Spleen (tissue), 7 donors: ENCODE measurements at regions not wholly inside any gene's neighbourhood (a gene's known extent, or its start where the extent isn't known, plus 50 kb on each side); places are given as distances from the start of the nearest gene placed in this dataset.

ENCODE experiments used
- POLR2AphosphoS5 ChIP-seq, 3 donors: sonication (generic); formaldehyde crosslinking; IDR thresholded peaks; one replicate each; pipeline ENCODE4 v1.5.1; 2017; ENCODE audit warnings: antibody characterized with exemption in 3 of 3
- TF ChIP-seq, protein P1 (sequence below), 11 experiments: fragments of 200-600 bp in 7 of 11; fragments of 450-650 bp in 4 of 11; sonication (generic) in 4 of 11; IDR thresholded peaks in 8 of 11; conservative IDR thresholded peaks in 3 of 11; 1 replicate in 7 of 11; 2 replicates in 4 of 11; pipeline versions ENCODE4 v1.4.0 to v1.8.0; 2016 to 2021; ENCODE audit warnings: antibody characterized with exemption in 11 of 11, inconsistent platforms in 4 of 11, mild to moderate bottlenecking in 1 of 11
- donor health status: DM: no; HTN: no; CAD: no; lungs with moderate emphysema.
- donor health status: DM: no; HTN: no; CAD: no.
- donor health status: DM: no; HTN: no; CAD: no.

DNA sequence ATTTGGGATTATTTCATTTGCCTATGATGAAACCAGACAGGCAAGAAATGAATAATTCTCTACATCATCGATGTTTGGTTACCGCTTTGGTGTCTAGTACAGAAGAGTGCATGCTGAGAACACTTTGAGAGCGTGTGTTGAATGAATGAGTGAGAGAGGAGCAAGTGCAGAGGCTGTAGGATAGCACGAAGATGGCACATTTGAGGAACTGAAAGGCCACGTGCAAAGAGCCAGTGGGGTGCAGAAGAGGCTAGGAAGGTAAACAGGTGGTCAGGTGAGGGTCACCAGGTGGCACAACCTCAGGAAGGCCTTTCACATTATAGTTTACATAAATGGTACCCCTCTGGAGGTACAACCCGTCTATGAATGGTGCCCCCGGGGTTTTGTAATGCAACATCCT, 80.1 kb upstream of the SPHKAP start:
- TF ChIP-seq, protein P1, sequence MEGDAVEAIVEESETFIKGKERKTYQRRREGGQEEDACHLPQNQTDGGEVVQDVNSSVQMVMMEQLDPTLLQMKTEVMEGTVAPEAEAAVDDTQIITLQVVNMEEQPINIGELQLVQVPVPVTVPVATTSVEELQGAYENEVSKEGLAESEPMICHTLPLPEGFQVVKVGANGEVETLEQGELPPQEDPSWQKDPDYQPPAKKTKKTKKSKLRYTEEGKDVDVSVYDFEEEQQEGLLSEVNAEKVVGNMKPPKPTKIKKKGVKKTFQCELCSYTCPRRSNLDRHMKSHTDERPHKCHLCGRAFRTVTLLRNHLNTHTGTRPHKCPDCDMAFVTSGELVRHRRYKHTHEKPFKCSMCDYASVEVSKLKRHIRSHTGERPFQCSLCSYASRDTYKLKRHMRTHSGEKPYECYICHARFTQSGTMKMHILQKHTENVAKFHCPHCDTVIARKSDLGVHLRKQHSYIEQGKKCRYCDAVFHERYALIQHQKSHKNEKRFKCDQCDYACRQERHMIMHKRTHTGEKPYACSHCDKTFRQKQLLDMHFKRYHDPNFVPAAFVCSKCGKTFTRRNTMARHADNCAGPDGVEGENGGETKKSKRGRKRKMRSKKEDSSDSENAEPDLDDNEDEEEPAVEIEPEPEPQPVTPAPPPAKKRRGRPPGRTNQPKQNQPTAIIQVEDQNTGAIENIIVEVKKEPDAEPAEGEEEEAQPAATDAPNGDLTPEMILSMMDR (IDR thresholded peaks at IDR 0.05 in 8 of 11, conservative IDR thresholded peaks at IDR 0.05 in 3 of 11), result no peak
- TF ChIP-seq POLR2AphosphoS5 (IDR thresholded peaks at IDR 0.05), result no peak
